ENCODE measurements at regions not wholly inside any gene's neighbourhood (a gene's known extent, or its start where the extent isn't known, plus 50 kb on each side); places are given as distances from the start of the nearest gene placed in this dataset.

- DNase-seq (ENCODE audit: low read depth) = no peak
These were observed 538.0 kb upstream of the PLXNA2 start for GRCh38 chr1:208782186-208782585.

- DNase-seq (ENCODE audit: low read depth) = no peak
These were observed 541.4 kb upstream of the PLXNA2 start for GRCh38 chr1:208785629-208786028.

GRCh38 chr1:208787219-208787618 is 543.0 kb upstream of the PLXNA2 start:
- DNase-seq (ENCODE audit: low read depth) = no peak

- no peak for DNase-seq (ENCODE audit: low read depth)
These were observed 543.9 kb upstream of the PLXNA2 start for GRCh38 chr1:208788013-208788540.

- DNase-seq (ENCODE audit: low read depth) = no peak
These were observed 547.3 kb upstream of the PLXNA2 start for GRCh38 chr1:208791456-208791855.

GRCh38 chr1:208793861-208794345 is 549.7 kb upstream of the PLXNA2 start:
- no peak for DNase-seq (ENCODE audit: low read depth)

GRCh38 chr1:208799186-208799585 is 555.0 kb upstream of the PLXNA2 start:
- DNase-seq (ENCODE audit: low read depth) = no peak

GRCh38 chr1:208803011-208803811 is 559.0 kb upstream of the PLXNA2 start:
- no peak for DNase-seq (ENCODE audit: low read depth)

- no peak for DNase-seq (ENCODE audit: low read depth)
These were observed 563.4 kb upstream of the PLXNA2 start for GRCh38 chr1:208807446-208808127.

- DNase-seq (ENCODE audit: low read depth) = no peak
These were observed 564.1 kb upstream of the PLXNA2 start for GRCh38 chr1:208808301-208808700.

- DNase-seq (ENCODE audit: low read depth) = no peak
These were observed 565.7 kb upstream of the PLXNA2 start for GRCh38 chr1:208809876-208810275.

- DNase-seq (ENCODE audit: low read depth) = no peak
These were observed 574.7 kb upstream of the PLXNA2 start for GRCh38 chr1:208818770-208819445.

GRCh38 chr1:208820580-208821212 is 576.5 kb upstream of the PLXNA2 start:
- DNase-seq (ENCODE audit: low read depth) = no peak

GRCh38 chr1:208821939-208822338 is 577.8 kb upstream of the PLXNA2 start:
- DNase-seq (ENCODE audit: low read depth) = no peak

GRCh38 chr1:208825300-208825699 is 581.1 kb upstream of the PLXNA2 start:
- no peak for DNase-seq (ENCODE audit: low read depth)

- no peak for DNase-seq (ENCODE audit: low read depth)
These were observed 585.4 kb upstream of the PLXNA2 start for GRCh38 chr1:208829595-208829994.

GRCh38 chr1:208834381-208835096 is 590.4 kb upstream of the PLXNA2 start:
- DNase-seq (ENCODE audit: low read depth) = no peak

- no peak for DNase-seq (ENCODE audit: low read depth)
These were observed 590.9 kb upstream of the PLXNA2 start for GRCh38 chr1:208835097-208835463.

- DNase-seq (ENCODE audit: low read depth) = no peak
These were observed 591.6 kb upstream of the PLXNA2 start for GRCh38 chr1:208835781-208836180.

- no peak for DNase-seq (ENCODE audit: low read depth)
These were observed 593.1 kb upstream of the PLXNA2 start for GRCh38 chr1:208837242-208837641.

- DNase-seq (ENCODE audit: low read depth) = no peak
These were observed 597.3 kb upstream of the PLXNA2 start for GRCh38 chr1:208841436-208841835.

- no peak for DNase-seq (ENCODE audit: low read depth)
These were observed 598.3 kb upstream of the PLXNA2 start for GRCh38 chr1:208842451-208842850.

Measured in stimulated activated CD8-positive, alpha-beta memory T cell treated with anti-CD3 and anti-CD28 coated beads, Interleukin-15, amount 100 ng/mL, for 1 hour (primary cell).